ENCODE measurements at regions not wholly inside any gene's neighbourhood (a gene's known extent, or its start where the extent isn't known, plus 50 kb on each side); places are given as distances from the start of the nearest gene placed in this dataset.

- DNase-seq, result no peak
These were observed 536.9 kb upstream of the CDH11 start for GRCh38 chr16:65658787-65659220.

DNA sequence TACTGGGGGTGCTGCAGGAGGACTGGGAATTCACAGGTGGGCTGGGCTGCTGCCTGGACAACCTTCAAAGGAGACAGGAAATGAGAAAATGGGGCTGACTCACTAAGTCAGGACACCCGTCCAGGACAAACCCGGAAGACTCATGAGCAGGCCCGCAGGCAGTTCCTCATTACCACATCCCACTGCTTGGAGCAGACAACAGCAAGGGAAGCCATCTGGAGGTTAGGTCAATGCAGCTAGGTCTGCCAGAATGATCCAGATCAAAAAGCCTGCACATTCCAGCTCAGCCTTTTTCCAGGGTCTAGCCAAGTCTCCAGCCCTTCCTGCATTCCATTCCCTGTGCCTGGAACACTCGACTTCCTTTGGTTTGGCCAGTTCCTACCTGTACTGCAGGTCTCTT, 536.5 kb upstream of the CDH11 start:
- no peak for DNase-seq

DNA sequence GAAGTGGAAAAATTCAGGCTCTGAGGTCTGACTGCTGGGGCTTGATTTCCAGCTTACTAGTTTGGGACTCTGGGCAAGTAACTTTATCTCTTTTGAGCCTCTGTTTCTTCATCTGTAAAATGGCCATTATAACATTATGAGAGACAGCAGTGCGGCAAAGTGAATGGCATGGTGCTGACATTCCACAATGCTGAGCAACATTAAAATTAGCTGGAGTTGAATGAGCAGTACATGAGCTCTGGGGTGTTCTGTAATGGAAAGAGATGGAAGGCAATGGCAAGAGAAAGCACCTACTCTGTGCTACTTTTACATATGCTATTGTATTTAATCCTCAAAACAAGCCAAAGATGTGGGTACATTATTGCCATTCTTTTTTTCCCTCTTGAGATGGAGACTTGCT, 535.7 kb upstream of the CDH11 start:
- no peak for DNase-seq

DNA sequence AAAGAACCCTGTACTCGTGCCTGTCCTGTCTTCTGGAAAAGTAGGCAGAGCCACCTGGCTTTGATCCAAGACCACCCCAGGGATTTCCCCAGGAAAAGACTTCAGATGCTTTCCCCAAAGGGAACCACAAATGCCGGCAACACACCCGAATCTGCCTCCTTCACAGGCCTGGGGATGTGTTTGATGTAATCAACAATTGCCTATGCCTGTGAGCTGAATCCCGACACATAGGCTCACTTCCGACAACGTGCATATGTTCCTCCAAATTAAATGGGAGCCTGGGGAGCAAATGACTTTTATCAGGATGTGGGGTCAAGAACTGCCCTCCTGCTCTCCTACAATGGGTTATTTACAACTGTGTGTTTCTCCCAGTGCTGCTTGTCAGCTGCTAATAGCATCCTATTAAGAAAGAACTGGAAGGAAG, 535.2 kb upstream of the CDH11 start:
- no peak for DNase-seq

- DNase-seq, result no peak
These were observed 533.9 kb upstream of the CDH11 start for GRCh38 chr16:65655802-65656201.

DNA sequence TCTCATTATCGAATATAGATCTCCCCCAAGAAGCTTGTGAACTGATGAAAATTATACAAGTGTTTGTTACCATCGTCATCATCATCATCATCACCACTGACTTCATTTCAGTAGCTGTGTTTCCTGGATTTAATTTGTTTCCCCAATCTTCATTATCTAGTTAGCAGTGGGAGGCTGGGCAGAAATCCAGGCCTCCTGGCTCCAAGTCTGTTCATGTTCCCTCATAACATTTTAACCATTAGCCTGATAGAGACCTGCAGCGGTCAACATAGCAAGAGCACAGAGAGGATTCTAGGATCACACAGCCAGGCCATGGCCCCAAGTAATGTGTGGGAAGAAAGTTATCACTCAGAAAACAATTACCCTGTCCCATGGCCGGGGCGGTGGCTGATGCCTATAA, 526.2 kb upstream of the CDH11 start:
- no peak for DNase-seq

DNA sequence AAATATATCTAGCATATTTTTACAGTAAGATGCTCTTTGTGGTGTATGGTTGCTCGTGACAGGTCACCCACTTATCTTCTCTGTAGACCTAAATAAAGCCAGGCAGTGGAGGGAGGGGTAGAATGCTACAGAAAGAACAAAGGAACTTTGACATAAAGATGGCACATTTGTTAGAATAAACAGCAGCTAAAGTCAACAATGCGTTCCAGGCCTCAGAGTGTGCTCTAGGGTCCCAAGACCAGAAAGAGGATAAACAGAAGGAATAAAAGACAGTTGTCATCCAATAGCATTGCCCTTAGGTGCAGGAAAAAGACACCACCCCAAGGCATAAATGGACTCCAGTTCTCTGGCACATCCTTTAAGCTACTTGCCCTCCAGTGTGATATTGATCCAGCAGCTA, 523.0 kb upstream of the CDH11 start:
- no peak for DNase-seq

DNA sequence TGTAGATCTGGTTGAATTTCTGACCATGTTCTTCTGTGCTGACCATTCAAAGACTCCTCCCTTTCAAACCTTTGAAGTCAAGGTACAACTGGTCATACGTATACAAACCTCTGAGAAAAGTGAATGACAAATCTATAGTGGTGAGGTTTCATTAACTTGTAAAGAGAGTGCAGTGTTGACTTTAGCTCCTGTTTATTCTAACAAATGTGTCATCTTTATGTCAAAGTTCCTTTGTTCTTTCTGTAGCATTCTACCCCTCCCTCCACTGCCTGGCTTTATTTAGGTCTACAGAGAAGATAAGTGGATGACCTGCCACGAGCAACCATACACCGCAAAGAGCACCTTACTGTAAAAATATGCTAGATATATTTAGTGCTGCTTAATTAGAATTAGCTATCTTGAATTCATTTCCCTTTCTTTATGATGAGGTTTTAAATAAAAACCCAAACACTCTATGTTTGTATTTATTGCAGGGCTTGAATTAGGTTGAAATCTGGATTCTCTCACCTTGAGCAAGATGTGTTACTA, 520.0 kb upstream of the CDH11 start:
- no peak for DNase-seq

DNA sequence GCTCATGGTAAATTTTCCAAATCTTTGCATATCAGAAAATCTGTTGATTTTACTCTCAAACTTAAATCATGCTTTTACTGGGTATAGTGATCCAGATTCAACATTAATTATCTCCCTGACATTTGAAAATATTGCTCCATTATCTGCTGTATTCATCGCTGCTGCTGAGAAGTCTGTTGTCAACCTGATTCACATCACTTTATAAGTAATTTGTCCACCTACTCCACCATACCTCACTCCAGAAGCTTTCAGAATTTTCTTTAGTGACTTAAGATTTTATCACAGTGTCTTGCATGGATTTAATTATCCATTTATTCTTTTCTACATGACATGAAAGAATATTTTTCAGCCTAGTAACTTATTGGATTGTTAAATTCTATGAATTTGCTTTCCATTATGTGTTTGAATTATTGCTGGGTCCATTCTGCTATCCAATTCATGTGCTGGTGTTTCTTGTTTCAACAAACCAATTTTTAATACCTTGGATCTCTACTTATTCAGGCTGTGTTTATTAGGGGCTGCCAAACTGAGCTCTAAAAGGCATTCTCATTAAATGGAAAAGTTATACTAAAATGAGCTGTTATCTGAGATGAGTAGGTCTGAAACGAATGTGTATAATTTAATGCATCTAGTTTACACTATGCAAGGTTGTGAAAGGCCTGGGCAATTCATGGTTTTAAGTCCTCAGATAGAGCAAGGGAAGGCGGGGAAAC, 519.3 kb upstream of the CDH11 start:
- no peak for DNase-seq

- no peak for DNase-seq
These were observed 513.0 kb upstream of the CDH11 start for GRCh38 chr16:65634833-65635232.

GRCh38 chr16:65634291-65634690, 512.4 kb upstream of the CDH11 start:
- no peak for DNase-seq

GRCh38 chr16:65624666-65625065, 502.8 kb upstream of the CDH11 start:
- no peak for DNase-seq

DNA sequence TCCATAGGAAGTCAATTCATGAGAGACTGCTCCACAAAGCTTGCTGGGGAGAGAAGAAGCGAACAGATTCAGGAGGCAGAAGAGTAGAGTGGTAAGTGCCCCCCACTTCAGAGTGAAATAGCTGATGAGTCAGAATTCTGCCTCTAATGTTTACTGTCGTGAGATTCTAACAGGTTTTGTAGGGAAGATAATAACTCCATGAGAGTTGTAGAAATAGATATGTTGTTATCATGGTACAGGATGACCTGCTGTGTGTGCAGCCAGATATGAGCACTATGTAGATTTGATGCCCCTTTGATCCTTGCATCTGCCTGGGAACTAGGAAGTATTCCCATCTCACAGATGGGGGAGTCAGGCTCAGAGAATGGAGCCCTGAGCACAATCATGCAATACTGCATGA, 502.4 kb upstream of the CDH11 start:
- no peak for DNase-seq

DNA sequence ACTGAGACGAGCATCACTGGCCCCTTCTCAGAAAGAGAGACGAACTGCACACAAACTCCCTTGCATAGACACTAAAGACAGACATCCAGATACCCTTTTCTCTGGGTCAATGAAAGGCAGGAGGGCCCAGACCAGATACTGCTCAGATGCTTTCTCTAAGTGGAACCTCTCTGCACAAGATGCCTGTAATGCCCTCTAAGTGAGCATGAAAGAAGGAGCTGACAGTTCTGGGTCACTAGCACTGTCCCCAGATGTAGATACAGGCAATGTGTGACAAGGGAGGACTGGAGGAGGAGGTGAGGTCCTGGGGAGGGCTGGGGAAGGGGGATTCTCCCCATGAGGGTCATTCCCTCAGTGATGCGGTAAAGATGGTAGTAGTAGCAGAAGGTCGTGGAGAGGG, 501.0 kb upstream of the CDH11 start:
- no peak for DNase-seq

GRCh38 chr16:65622151-65622550, 500.3 kb upstream of the CDH11 start:
- DNase-seq, result no peak

- no peak for DNase-seq
These were observed 499.8 kb upstream of the CDH11 start for GRCh38 chr16:65621640-65622039.

- no peak for DNase-seq
These were observed 497.7 kb upstream of the CDH11 start for GRCh38 chr16:65619606-65620005.

DNA sequence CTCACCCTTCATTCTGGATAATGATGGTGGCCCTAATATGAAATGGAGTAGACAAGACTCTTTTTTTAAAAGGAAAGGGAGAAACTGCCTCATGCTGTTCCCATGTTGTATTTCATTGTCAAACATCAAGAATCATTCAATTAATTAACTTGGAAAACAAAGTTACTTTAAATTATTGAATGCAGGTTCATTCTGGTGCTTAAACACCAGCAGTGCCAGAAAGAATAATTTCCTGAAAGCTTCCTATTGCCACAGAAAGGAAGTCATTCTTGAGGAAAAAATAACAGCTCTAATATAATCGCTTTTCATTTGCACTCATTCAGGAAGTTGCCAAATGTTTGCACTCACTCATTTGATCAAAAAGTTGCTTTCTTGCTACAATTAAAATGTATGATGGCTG, 497.1 kb upstream of the CDH11 start:
- DNase-seq, result no peak

GRCh38 chr16:65618333-65618732, 496.5 kb upstream of the CDH11 start:
- DNase-seq, result no peak

DNA sequence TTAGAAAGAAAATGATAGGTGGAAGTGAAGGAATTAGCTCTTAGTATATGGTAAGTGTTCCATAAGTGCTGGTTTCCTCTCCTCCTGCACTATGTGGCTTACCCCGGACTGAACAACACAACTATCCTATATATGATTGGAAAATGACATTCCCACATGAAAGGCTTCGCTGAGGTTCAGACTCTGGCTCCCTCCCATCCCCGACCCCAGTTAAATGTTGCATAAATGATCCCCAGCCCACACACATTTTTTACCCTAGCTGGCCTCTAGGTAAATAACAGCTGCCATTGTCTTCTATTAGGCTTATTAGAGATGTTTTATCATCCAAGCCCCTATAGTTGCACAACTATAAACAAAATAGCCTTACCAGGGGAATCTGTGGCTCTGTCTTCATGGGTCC, 495.6 kb upstream of the CDH11 start:
- DNase-seq, result no peak

DNA sequence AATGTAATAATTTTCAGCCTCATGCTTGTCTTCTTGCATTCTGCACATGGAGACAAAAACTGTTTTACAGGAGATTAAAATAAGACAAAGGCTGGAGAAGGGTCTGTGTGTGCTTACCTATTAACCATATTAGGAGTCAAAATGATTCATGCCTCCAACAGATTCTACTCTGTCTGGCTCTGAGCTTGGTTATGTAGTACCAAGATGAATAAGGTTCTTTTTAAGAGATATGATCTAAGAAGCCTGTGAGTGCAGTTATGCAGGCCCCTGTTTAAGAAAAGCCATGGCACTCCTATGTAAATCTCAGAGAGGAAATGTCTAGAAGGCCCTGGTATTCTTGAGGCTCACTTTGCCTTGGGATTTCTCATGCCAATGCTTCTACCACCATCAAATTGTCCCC, 486.6 kb upstream of the CDH11 start:
- DNase-seq, result no peak

DNA sequence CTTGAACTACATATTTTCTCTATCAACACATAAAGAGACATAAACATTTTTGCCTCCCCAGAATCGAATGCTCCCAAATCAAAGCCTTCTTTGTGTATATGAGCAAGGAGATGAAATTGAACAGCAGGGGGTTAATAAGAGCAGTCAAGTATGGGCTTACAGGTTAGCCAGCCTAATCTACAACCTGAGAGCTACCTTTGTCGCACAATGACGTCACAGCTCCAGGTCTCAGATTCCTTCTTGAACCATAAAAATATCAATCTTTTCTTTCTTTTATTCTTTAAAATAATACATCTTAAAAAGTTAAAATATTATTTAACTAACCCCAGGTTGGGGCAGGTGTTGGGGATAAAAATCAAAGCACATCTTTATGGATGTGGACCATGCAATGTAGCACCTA, 482.9 kb upstream of the CDH11 start:
- DNase-seq, result no peak

DNA sequence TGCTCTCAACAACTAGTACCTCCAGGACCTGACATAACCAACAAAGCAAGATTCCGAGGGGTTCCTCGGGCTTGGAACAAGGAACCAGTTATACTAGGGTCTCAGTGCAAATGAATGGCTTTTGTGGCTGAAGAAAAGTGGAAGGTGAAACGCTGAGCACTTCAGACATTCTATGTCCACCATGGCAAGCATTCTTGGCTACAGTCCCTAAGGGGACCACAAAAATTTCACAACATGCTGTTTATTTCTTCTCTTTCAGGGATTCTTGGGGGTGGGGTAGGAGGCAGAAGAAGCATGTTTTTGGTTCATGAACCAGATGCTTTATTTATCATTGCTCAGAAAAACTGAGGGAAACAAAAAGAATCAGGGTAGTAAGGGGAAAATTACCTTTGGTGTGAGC, 479.9 kb upstream of the CDH11 start:
- DNase-seq, result no peak

GRCh38 chr16:65600629-65601028, 478.8 kb upstream of the CDH11 start:
- no peak for DNase-seq

- DNase-seq, result no peak
These were observed 478.2 kb upstream of the CDH11 start for GRCh38 chr16:65600046-65600445.

Measured in cerebellar nuclear complex (tissue), 1 donor.